SK-N-SH (cell line): ENCODE measurements at regions not wholly inside any gene's neighbourhood (a gene's known extent, or its start where the extent isn't known, plus 50 kb on each side); places are given as distances from the start of the nearest gene placed in this dataset.

Source experiments
- CTCF ChIA-PET: fragments of 300-600, 350-600 bp; formaldehyde crosslinking; extraction: SDS; loops from one replicate; lab custom pipeline; 2021; lab: Yijun Ruan, JAX
- POLR2A ChIA-PET: fragments of 350-600 bp; sonication (Branson Sonifier 250); formaldehyde crosslinking; extraction: SDS; loops from one replicate; lab custom pipeline; 2020; ENCODE audit warnings: antibody characterized with exemption, inconsistent platforms; lab: Yijun Ruan, JAX
- DNase-seq: peaks from one replicate; pipeline ENCODE4 v3.0.0; 2012
- H2AFZ ChIP-seq: fragments of 200-600 bp; sonication (generic); 2 replicates; pipeline ENCODE4 v1.8.1; 2016; ENCODE audit warnings: antibody characterized with exemption, mild to moderate bottlenecking, low read depth
- H3F3A ChIP-seq: fragments of 200-600 bp; sonication (generic); replicated peaks from 2 replicates; pipeline ENCODE3; 2016; ENCODE audit warnings: antibody characterized with exemption, mild to moderate bottlenecking; ENCODE audit not compliant: insufficient read depth
- H3K27ac ChIP-seq, 2 experiments: fragments of 200-500 bp in 1 of 2; fragments of 200-600 bp in 1 of 2; sonication (Bioruptor generic) in 1 of 2; sonication (generic), shearing (Covaris generic) in 1 of 2; 2 replicates each; pipeline versions ENCODE4 v1.5.1 to v1.6.1; 2014 to 2016; ENCODE audit warnings: low read depth in 2 of 2, inconsistent platforms in 1 of 2, low read length in 1 of 2, mild to moderate bottlenecking in 1 of 2, mixed read lengths in 1 of 2
- H3K27me3 ChIP-seq: fragments of 200-600 bp; sonication (generic), shearing (Covaris generic); 2 replicates; pipeline ENCODE4 v1.6.1; 2016; ENCODE audit warnings: mixed run types; ENCODE audit not compliant: insufficient read depth
- H3K36me3 ChIP-seq, 2 experiments: fragments of 200-500 bp in 1 of 2; fragments of 200-600 bp in 1 of 2; sonication (Bioruptor generic) in 1 of 2; sonication (generic) in 1 of 2; replicated peaks in 1 of 2; 2 replicates each; pipeline versions ENCODE3 to v1.5.1; 2014 to 2016; ENCODE audit warnings: low read length in 1 of 2, mild to moderate bottlenecking in 1 of 2; ENCODE audit not compliant: insufficient read depth in 2 of 2, control insufficient read depth in 1 of 2
- H3K4me1 ChIP-seq, 2 experiments: fragments of 200-500 bp in 1 of 2; fragments of 200-600 bp in 1 of 2; sonication (Bioruptor generic) in 1 of 2; sonication (generic), shearing (Covaris generic) in 1 of 2; 2 replicates each; pipeline versions ENCODE4 v1.5.1 to v1.6.1; 2014 to 2016; ENCODE audit warnings: low read depth in 1 of 2, low read length in 1 of 2, mixed run types in 1 of 2; ENCODE audit not compliant: insufficient read depth in 2 of 2, control insufficient read depth in 1 of 2
- H3K4me2 ChIP-seq: fragments of 200-600 bp; sonication (generic), shearing (Covaris generic); 2 replicates; pipeline ENCODE4 v1.6.1; 2017; ENCODE audit warnings: mixed run types
- H3K4me3 ChIP-seq, 2 experiments: fragments of 200-500 bp in 1 of 2; fragments of 200-600 bp in 1 of 2; sonication (Bioruptor generic) in 1 of 2; sonication (generic), shearing (Covaris generic) in 1 of 2; 2 replicates each; pipeline versions ENCODE4 v1.5.1 to v1.8.1; 2014 to 2016; ENCODE audit warnings: low read depth in 2 of 2, inconsistent platforms in 1 of 2, low read length in 1 of 2, mild to moderate bottlenecking in 1 of 2, mixed read lengths in 1 of 2, moderate library complexity in 1 of 2
- H3K79me2 ChIP-seq: fragments of 200-600 bp; sonication (generic); 2 replicates; pipeline ENCODE4 v1.8.1; 2017; ENCODE audit warnings: mild to moderate bottlenecking; ENCODE audit not compliant: insufficient read depth
- H3K9ac ChIP-seq: fragments of 200-600 bp; sonication (generic); 2 replicates; pipeline ENCODE4 v1.6.1; 2017; ENCODE audit warnings: mixed run types
- H3K9me2 ChIP-seq: fragments of 200-600 bp; sonication (generic); 2 replicates; pipeline ENCODE4 v1.6.1; 2017; ENCODE audit warnings: mixed run types
- H3K9me3 ChIP-seq: fragments of 200-600 bp; sonication (generic); 2 replicates; pipeline ENCODE4 v1.6.1; 2017; ENCODE audit warnings: mixed run types, mild to moderate bottlenecking, moderate library complexity
- H4K20me1 ChIP-seq: fragments of 200-600 bp; sonication (generic); 2 replicates; pipeline ENCODE4 v1.6.1; 2017; ENCODE audit warnings: mild to moderate bottlenecking, mixed run types; ENCODE audit not compliant: insufficient read depth
- ELF1 ChIP-seq: IDR thresholded peaks from 2 replicates; pipeline ENCODE4 v1.4.0; 2012
- EZH2phosphoT487 ChIP-seq: fragments of 200-600 bp; sonication (generic); IDR thresholded peaks from 2 replicates; pipeline ENCODE4 v1.6.1; 2017; ENCODE audit warnings: low read depth, mixed run types, mild to moderate bottlenecking, antibody characterized with exemption, moderate library complexity, borderline replicate concordance
- GATA2 ChIP-seq: sonication (generic); formaldehyde crosslinking; IDR thresholded peaks from 2 replicates; pipeline ENCODE4 v1.5.0; 2020; ENCODE audit warnings: mild to moderate bottlenecking, missing genetic modification reagents
- IRF3 ChIP-seq: fragments of 150-350 bp; IDR thresholded peaks from 2 replicates; pipeline ENCODE4 v1.6.1; 2016; ENCODE audit warnings: mild to moderate bottlenecking, low read depth, low read length
- JUND ChIP-seq: IDR thresholded peaks from 2 replicates; pipeline ENCODE4 v1.4.0; 2012
- MAX ChIP-seq: IDR thresholded peaks from 2 replicates; pipeline ENCODE4 v1.4.0; 2012; ENCODE audit warnings: low read depth
- MXI1 ChIP-seq: IDR thresholded peaks from 2 replicates; pipeline ENCODE4 v1.6.1; 2012; ENCODE audit warnings: mild to moderate bottlenecking, low read depth, low read length, improper control_type of control experiment
- RAD21 ChIP-seq: IDR thresholded peaks from 2 replicates; pipeline ENCODE4 v1.6.1; 2012; ENCODE audit warnings: mild to moderate bottlenecking, low read length
- RFX5 ChIP-seq: IDR thresholded peaks from 2 replicates; pipeline ENCODE4 v1.6.1; 2012; ENCODE audit warnings: mild to moderate bottlenecking, improper control_type of control experiment, low read length
- RXRA ChIP-seq: IDR thresholded peaks from 2 replicates; pipeline ENCODE4 v1.4.0; 2012; ENCODE audit warnings: low read depth, mild to moderate bottlenecking, borderline replicate concordance
- TAF1 ChIP-seq: IDR thresholded peaks from 2 replicates; pipeline ENCODE4 v1.6.1; 2012; ENCODE audit warnings: low read depth, mild to moderate bottlenecking, low read length, moderate library complexity, borderline replicate concordance
- TCF12 ChIP-seq: IDR thresholded peaks from 2 replicates; pipeline ENCODE4 v1.4.0; 2012
- TEAD4 ChIP-seq: IDR thresholded peaks from 2 replicates; pipeline ENCODE4 v1.4.0; 2012; ENCODE audit warnings: mild to moderate bottlenecking, borderline replicate concordance; ENCODE audit not compliant: insufficient read depth
- YY1 ChIP-seq: IDR thresholded peaks from 2 replicates; pipeline ENCODE4 v1.4.0; 2012; ENCODE audit warnings: low read depth, mild to moderate bottlenecking
- WGBS: methylation state at CpG from one replicate; pipeline ENCODE4 v1.1.6; 2017; ENCODE audit warnings: low lambda C conversion rate; 5-methylcytosine and 5-hydroxymethylcytosine counted together

- H3F3A ChIP-seq = no peaks in the 10 kb centered on the region
- no peak overlapping the region for H3K4me3 ChIP-seq
- no peak overlapping the region for H3K4me2 ChIP-seq
- CTCF ChIA-PET = interaction anchor here (2.0 kb wide), 1 partner anchor 16 kb away, joined by 6 read pairs; no protein-coding TSS in a partner anchor
- no peaks in the 10 kb centered on the region for H3K79me2 ChIP-seq
- H3K9me2 ChIP-seq = no peaks in the 10 kb centered on the region
- WGBS = 6% methylated on average over 1 of the region's 1 CpG
- TF ChIP-seq ELF1 (no peak), TAF1 (no peak), RFX5 (no peak), EZH2phosphoT487 (no peak), IRF3 (no peak), MAX (no peak), RXRA (no peak)
- no peaks in the 10 kb centered on the region for H3K27me3 ChIP-seq
- DNase-seq = no peak
- no peaks in the 10 kb centered on the region for H3K36me3 ChIP-seq
- no peak overlapping the region for H3K27ac ChIP-seq
- POLR2A ChIA-PET = no interaction called here
- no peaks in the 10 kb centered on the region for H3K9me3 ChIP-seq
- no peak overlapping the region for H3K9ac ChIP-seq
- no peaks in the 10 kb centered on the region for H4K20me1 ChIP-seq
- H2AFZ ChIP-seq = no peak overlapping the region
- no peaks in the 10 kb centered on the region for H3K4me1 ChIP-seq
Observed at GRCh38 chr16:62989480-62989879, 953.2 kb upstream of the CDH8 start.

- WGBS = 24% methylated on average over 1 of the region's 1 CpG
- no peak overlapping the region for H3K9ac ChIP-seq
- DNase-seq = no peak
- no peak overlapping the region for H3K4me3 ChIP-seq
- no peaks in the 10 kb centered on the region for H3K4me1 ChIP-seq
- H3K36me3 ChIP-seq = no peaks in the 10 kb centered on the region
- no peak overlapping the region for H3K27ac ChIP-seq
- H2AFZ ChIP-seq = no peak overlapping the region
- TF ChIP-seq MAX (no peak), TCF12 (no peak), JUND (no peak), RAD21 (no peak)
- no peaks in the 10 kb centered on the region for H3K9me3 ChIP-seq
- H4K20me1 ChIP-seq = no peaks in the 10 kb centered on the region
- CTCF ChIA-PET = no interaction called here
- H3F3A ChIP-seq = no peaks in the 10 kb centered on the region
- no peaks in the 10 kb centered on the region for H3K27me3 ChIP-seq
- no peaks in the 10 kb centered on the region for H3K79me2 ChIP-seq
- POLR2A ChIA-PET = no interaction called here
- no peaks in the 10 kb centered on the region for H3K9me2 ChIP-seq
- no peak overlapping the region for H3K4me2 ChIP-seq
Observed at GRCh38 chr16:62985722-62986121, 949.5 kb upstream of the CDH8 start.

- POLR2A ChIA-PET = no interaction called here
- Histone ChIP-seq H3K4me2 (no peak overlapping the region), H3K79me2 (no peaks in the 10 kb centered on the region), H3K9ac (no peak overlapping the region), H3K9me2 (no peaks in the 10 kb centered on the region), H3K36me3 (no peaks in the 10 kb centered on the region), H3K27me3 (no peaks in the 10 kb centered on the region), H3K4me1 (no peaks in the 10 kb centered on the region), H4K20me1 (no peaks in the 10 kb centered on the region), H3K9me3 (no peaks in the 10 kb centered on the region), H3K4me3 (no peak overlapping the region), H3K27ac (no peak overlapping the region), H2AFZ (no peak overlapping the region), H3F3A (no peaks in the 10 kb centered on the region)
- no peak for DNase-seq
- CTCF ChIA-PET = no interaction called here
- TF ChIP-seq TEAD4 (no peak), YY1 (no peak), MXI1 (no peak), GATA2 (no peak), EZH2phosphoT487 (no peak)
Observed at GRCh38 chr16:62978451-62978850, 942.2 kb upstream of the CDH8 start.
